ENCODE measurements at regions not wholly inside any gene's neighbourhood (a gene's known extent, or its start where the extent isn't known, plus 50 kb on each side); places are given as distances from the start of the nearest gene placed in this dataset.

- no peak for TF ChIP-seq POLR2A (IDR thresholded peaks at IDR 0.05)
- TF ChIP-seq CTCF (IDR thresholded peaks at IDR 0.05): no peak
- TF ChIP-seq POLR2AphosphoS5 (IDR thresholded peaks at IDR 0.05; ENCODE audit: insufficient read depth in 1 of 2, low read depth in 1 of 2): no peak
- Histone ChIP-seq H3K27ac (no peak overlapping the region), H3K4me3 (no peak overlapping the region), H3K4me1 (no peaks in the 10 kb centered on the region), H3K27me3 (no peaks in the 10 kb centered on the region), H3K36me3 (no peaks in the 10 kb centered on the region), H3K9me3 (no peaks in the 10 kb centered on the region)
- DNase-seq (ENCODE audit: extremely low spot score in 2 of 2): no peak
- intact Hi-C loops (cut with DNase I): no loop called here
Measured at GRCh38 chr18:34292594-34292993, 67.9 kb upstream of the NOL4 start.

DNA sequence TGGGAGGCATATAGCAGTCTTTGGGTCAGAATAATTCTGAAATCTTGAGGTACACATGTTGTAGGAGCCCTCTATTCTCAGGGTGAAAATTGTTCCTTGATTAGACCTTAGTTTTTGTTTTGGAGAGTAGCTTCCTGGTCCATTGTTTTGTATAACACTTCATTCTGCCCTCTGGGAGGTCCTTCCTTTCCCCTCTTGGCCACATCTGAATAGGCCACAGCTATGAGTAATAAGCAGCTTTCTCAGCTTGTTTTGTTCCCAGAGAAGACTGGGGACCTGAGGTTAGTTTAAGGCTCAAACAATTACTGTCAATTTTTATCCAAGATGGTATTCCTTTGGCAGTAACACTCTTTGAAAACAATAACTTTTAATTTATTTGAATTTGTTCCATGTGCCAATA lies 72.6 kb upstream of the NOL4 start:
- TF ChIP-seq POLR2A (IDR thresholded peaks at IDR 0.05): no peak
- intact Hi-C loops (cut with DNase I): no loop called here

DNA sequence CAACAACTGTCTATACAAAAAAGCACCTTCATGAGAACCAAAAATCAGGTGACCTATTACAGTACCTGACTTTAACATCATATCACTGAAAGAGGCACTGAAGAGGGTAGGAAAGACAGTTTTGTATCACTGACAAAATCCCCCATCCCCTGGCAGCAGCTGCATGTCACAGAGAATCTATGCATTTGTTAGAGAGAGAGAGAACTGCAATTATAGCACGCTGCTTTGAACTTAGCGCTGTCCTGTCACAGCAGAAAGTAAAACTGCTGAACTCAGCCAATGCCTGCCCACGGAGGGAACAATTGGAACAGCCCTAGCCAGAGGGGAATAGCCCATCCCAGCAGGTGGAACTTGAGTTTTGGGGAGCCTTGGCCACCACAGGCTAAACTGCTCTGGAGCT lies 75.1 kb upstream of the NOL4 start:
- Histone ChIP-seq H3K4me3 (no peak overlapping the region), H3K9me3 (no peaks in the 10 kb centered on the region), H3K27me3 (no peaks in the 10 kb centered on the region), H3K27ac (no peak overlapping the region), H3K36me3 (no peaks in the 10 kb centered on the region), H3K4me1 (no peaks in the 10 kb centered on the region)
- no peak for TF ChIP-seq POLR2AphosphoS5 (IDR thresholded peaks at IDR 0.05; ENCODE audit: insufficient read depth in 1 of 2, low read depth in 1 of 2)
- no peak for TF ChIP-seq CTCF (IDR thresholded peaks at IDR 0.05)
- no peak for TF ChIP-seq POLR2A (IDR thresholded peaks at IDR 0.05)
- intact Hi-C loops (cut with DNase I): no loop called here
- DNase-seq (ENCODE audit: extremely low spot score in 2 of 2): no peak

More for the DNA sequence above, 72.6 kb upstream of the NOL4 start:
- no peaks in the 10 kb centered on the region for H3K27me3 ChIP-seq
- H3K4me1 ChIP-seq: no peaks in the 10 kb centered on the region
- H3K36me3 ChIP-seq: no peaks in the 10 kb centered on the region
- H3K4me3 ChIP-seq: no peak overlapping the region
- no peak for DNase-seq (ENCODE audit: extremely low spot score in 2 of 2)
- no peak overlapping the region for H3K27ac ChIP-seq
- no peaks in the 10 kb centered on the region for H3K9me3 ChIP-seq

GRCh38 chr18:34311468-34311867 lies 86.8 kb upstream of the NOL4 start:
- no peak for DNase-seq (ENCODE audit: extremely low spot score in 2 of 2)
- TF ChIP-seq POLR2AphosphoS5 (IDR thresholded peaks at IDR 0.05; ENCODE audit: insufficient read depth in 1 of 2, low read depth in 1 of 2) (no peak), POLR2A (IDR thresholded peaks at IDR 0.05) (no peak), CTCF (IDR thresholded peaks at IDR 0.05) (no peak)
- no peaks in the 10 kb centered on the region for H3K27me3 ChIP-seq

DNA sequence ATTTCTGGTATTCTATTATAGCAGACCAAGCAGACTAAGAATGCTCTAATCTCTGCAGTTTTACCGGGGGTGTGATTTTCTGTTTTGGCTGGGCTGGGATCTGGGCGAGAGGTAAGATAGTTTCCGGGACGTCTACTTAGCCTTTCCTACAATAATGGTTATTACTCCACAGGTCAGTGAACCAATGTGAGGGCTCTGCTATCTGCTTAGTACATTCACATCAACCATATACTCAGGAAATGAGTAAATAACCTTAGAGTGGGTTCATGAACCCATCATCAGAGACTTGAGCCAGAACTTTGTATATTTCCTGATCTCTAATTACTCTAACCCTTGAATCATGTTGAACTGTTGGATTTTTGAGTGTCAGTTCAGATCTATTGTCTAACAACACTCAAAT lies 90.1 kb upstream of the NOL4 start:
- intact Hi-C loops (cut with DNase I): no loop called here

More at GRCh38 chr18:34311468-34311867, 86.8 kb upstream of the NOL4 start:
- intact Hi-C loops (cut with DNase I): no loop called here
- no peaks in the 10 kb centered on the region for H3K9me3 ChIP-seq
- no peaks in the 10 kb centered on the region for H3K4me1 ChIP-seq
- H3K27ac ChIP-seq: no peak overlapping the region
- H3K36me3 ChIP-seq: no peaks in the 10 kb centered on the region
- no peak overlapping the region for H3K4me3 ChIP-seq

More for the DNA sequence above, 90.1 kb upstream of the NOL4 start:
- no peaks in the 10 kb centered on the region for H3K4me1 ChIP-seq
- H3K4me3 ChIP-seq: no peak overlapping the region
- no peaks in the 10 kb centered on the region for H3K9me3 ChIP-seq
- TF ChIP-seq CTCF (IDR thresholded peaks at IDR 0.05): no peak
- no peaks in the 10 kb centered on the region for H3K36me3 ChIP-seq
- no peak overlapping the region for H3K27ac ChIP-seq
- H3K27me3 ChIP-seq: no peaks in the 10 kb centered on the region
- no peak for DNase-seq (ENCODE audit: extremely low spot score in 2 of 2)
